H7 (cell line): ENCODE measurements at regions not wholly inside any gene's neighbourhood (a gene's known extent, or its start where the extent isn't known, plus 50 kb on each side); places are given as distances from the start of the nearest gene placed in this dataset.

Source experiments
- DNase-seq: peaks from one replicate; pipeline ENCODE4 v3.0.0; 2012
- H3K27me3 ChIP-seq: 2 replicates; pipeline ENCODE4 v1.6.0; 2011; ENCODE audit warnings: mild to moderate bottlenecking, low read length; ENCODE audit not compliant: control insufficient read depth, insufficient read depth
- H3K36me3 ChIP-seq: replicated peaks from 2 replicates; pipeline ENCODE4 v1.5.1; 2011; ENCODE audit warnings: low read length; ENCODE audit not compliant: control insufficient read depth, insufficient read depth
- H3K4me3 ChIP-seq: 2 replicates; pipeline ENCODE4 v1.5.1; 2011; ENCODE audit warnings: low read depth, mild to moderate bottlenecking, control low read depth, low read length, moderate library complexity; ENCODE audit not compliant: insufficient read depth

DNA sequence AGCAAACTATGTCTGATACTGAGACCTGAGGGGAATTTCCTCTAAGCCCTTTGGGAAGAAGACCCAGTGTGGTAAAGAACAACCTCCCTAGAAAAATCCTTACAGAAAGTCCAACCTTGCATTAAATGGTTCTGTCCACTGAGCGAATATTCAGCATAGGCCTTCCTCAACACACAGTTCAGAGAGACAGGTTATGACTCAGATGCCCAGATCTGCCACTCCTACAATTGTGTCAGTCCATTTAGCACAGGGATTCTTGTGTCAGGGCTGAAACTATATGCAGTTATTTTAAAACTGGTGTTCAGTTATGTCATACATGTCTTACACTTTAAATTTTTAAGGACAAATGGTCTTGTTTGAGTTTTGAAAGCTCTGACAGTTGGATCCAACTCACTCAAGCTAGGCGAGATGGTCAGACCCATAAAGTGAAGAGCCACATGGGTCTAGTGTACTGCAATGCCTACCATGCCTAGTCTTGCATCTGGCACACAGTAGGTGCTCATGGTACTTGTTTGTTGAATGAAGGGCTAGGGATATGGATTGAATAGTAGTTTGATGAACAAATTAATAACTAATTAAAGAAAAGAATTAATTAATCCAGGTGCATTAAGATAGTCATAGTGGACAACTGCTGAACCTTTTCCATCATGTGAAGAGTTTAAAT is 207.5 kb upstream of the PWP1 start:
- H3K4me3 ChIP-seq = no peak overlapping the region
- DNase-seq = no peak
- H3K27me3 ChIP-seq = no peaks in the 10 kb centered on the region; the same call in 1 of the 2 replicates
- no peaks in the 10 kb centered on the region for H3K36me3 ChIP-seq

DNA sequence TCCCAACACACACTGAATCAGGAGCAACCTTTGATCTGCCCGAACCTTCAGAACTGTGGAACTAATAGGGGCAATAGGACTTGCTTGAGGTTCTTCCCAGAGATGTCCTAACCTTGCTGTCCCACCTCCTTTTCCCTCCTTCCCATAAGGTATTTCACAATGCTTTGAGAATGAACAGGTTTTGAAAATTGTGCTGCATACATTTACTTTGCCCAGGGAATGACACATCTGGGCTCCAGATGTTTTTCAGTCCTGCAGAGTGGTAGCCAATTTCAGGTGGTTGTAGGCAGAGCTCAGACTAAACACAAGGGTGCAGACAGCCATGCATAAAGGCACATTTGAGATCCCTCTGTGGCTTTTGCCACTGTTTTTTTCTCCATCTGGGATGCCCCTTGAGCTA is 206.7 kb upstream of the PWP1 start:
- DNase-seq = no peak
- Histone ChIP-seq H3K27me3 (no peaks in the 10 kb centered on the region; the same call in 1 of the 2 replicates), H3K4me3 (no peak overlapping the region), H3K36me3 (no peaks in the 10 kb centered on the region)

- DNase-seq = no peak
- H3K4me3 ChIP-seq = no peak overlapping the region
- H3K36me3 ChIP-seq = no peaks in the 10 kb centered on the region
- no peaks in the 10 kb centered on the region; the same call in 1 of the 2 replicates for H3K27me3 ChIP-seq
These were observed 204.6 kb upstream of the PWP1 start for GRCh38 chr12:107480836-107481608.

GRCh38 chr12:107484230-107484629 is 201.4 kb upstream of the PWP1 start:
- Histone ChIP-seq H3K27me3 (no peaks in the 10 kb centered on the region; the same call in 1 of the 2 replicates), H3K4me3 (no peak overlapping the region), H3K36me3 (no peaks in the 10 kb centered on the region)
- DNase-seq = no peak

DNA sequence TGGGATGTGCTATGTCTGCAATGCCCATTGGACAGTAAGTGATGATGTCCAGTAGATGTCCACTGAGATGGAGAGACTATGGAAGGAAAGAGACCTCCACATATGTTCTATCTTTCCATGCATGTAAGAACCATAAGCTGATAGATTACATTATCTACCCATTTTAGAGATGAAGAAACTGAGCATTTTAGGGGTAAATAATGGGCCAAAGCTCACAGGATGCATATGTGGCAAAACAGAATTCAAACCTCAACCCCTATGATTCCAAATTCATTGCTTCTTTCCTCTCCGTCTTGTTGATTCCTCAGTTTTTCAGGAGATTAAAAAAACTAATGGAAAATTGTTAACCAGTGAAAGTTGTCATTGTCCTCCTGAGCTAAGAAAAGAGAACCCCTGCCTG is 200.7 kb upstream of the PWP1 start:
- H3K36me3 ChIP-seq = no peaks in the 10 kb centered on the region
- no peaks in the 10 kb centered on the region; the same call in 1 of the 2 replicates for H3K27me3 ChIP-seq
- H3K4me3 ChIP-seq = no peak overlapping the region
- no peak for DNase-seq

GRCh38 chr12:107485731-107486130 is 199.9 kb upstream of the PWP1 start:
- H3K4me3 ChIP-seq = no peak overlapping the region
- H3K27me3 ChIP-seq = no peaks in the 10 kb centered on the region; the same call in 1 of the 2 replicates
- H3K36me3 ChIP-seq = no peaks in the 10 kb centered on the region
- no peak for DNase-seq

DNA sequence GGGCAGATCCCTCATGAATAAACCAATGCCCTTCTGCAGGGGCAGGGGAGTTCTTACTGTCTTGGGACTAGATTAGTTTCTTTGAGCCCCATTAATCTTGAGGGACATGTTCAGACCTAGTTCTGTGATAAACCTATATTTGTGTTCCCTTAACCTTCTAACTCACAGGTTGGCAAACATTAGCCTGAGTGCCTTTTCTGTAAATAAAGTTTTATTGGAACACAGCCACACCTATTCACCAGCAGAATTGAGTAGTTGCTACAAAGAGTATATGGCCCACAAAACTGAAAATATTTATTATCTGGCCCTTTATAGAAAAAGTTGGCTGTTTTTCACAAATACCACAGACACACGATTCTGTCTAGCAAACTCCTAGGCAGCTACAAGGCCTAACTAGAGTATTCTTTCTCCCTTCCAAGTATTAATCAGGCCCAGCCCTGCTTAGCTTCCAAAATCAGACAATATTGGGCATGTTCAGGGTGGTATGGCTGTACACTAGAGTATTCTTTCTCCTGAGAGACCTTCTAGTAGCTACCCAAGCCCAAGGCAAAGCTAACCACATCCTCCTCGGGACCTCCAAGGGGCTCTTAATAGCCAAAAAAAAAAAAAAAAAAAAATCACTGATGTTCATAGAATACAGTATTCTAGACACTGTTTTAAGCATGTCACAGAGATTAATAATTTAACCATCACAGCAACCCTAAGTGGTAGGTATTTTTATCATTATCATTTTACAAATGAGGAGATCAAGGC is 199.3 kb upstream of the PWP1 start:
- H3K36me3 ChIP-seq = no peaks in the 10 kb centered on the region
- no peak for DNase-seq
- H3K4me3 ChIP-seq = no peak overlapping the region
- no peaks in the 10 kb centered on the region; the same call in 1 of the 2 replicates for H3K27me3 ChIP-seq

DNA sequence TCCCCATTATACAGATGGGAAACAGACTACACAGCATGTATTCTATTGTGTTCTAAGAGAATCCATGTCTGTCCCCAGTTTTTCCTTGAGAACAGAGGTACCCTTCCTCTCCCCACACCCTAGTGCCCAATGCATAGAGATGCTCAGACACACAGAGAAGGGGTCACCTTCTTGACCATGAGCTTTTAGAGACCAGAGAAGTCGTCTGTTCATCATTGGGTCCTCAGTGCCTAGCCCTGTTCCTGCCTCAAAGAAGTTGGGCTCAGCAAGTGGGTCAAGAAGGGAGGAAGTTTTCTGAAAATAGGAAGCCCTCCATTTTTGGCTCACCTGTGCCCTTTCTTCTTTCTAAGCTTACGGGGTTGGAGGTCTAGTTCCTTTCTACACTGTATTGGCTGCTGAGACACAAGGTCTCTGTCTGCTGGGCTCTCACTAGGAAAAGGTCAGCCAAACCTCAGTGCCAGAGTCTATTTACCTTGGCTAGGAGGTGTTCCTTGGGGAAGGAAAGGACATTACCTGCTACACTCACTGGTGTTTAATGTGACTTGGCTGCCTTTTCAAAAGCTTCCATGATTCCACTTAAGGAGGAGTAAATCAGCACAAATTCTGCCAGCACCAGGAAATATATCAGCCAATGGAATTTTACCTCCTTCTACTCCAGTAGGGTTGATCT is 198.5 kb upstream of the PWP1 start:
- H3K27me3 ChIP-seq = no peaks in the 10 kb centered on the region; the same call in 1 of the 2 replicates
- no peak for DNase-seq
- H3K36me3 ChIP-seq = no peaks in the 10 kb centered on the region
- H3K4me3 ChIP-seq = no peak overlapping the region

DNA sequence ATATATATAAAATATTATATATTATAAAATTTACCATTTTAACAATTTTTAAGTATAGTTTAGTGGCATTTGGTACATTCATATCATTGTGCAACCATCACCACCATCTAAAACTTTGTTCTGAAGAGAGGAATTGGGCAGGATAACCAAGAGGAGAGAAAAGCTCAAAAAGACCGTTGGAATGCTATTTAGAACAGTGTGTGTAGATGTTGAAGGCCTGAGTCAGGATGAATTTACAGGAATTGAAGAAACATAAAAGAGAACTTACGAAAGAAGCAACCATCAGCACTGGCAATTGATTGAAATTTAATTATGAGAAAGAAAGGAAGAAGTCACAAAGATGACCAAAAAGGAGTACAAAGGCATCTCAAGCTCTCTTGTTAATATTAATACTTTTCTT is 196.9 kb upstream of the PWP1 start:
- Histone ChIP-seq H3K27me3 (no peaks in the 10 kb centered on the region), H3K4me3 (no peak overlapping the region), H3K36me3 (no peaks in the 10 kb centered on the region)
- no peak for DNase-seq

GRCh38 chr12:107490010-107490409 is 195.6 kb upstream of the PWP1 start:
- Histone ChIP-seq H3K36me3 (no peaks in the 10 kb centered on the region), H3K4me3 (no peak overlapping the region), H3K27me3 (no peaks in the 10 kb centered on the region)
- DNase-seq = no peak

DNA sequence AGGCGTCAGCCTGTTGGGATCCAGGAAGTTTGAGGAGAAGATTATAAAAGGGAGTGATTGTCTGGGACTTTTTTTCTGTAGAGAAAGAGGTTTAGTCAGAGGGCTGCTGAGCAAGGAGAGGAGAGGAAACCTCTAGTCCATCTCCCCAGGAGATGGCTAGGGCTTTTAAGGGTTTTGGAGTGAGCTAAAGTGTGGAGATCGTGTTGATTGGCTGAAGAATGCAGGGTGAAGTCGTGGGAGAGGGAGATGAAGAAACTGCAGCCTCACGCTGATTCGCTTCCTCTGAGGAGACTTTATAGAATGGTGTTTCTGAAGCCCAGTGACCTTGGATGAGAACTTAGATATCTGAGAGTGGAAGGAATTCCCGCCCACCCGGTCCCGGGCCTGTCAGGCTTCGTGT is 193.7 kb upstream of the PWP1 start:
- Histone ChIP-seq H3K4me3 (no peak overlapping the region), H3K27me3 (no peaks in the 10 kb centered on the region), H3K36me3 (no peaks in the 10 kb centered on the region)
- DNase-seq = no peak

DNA sequence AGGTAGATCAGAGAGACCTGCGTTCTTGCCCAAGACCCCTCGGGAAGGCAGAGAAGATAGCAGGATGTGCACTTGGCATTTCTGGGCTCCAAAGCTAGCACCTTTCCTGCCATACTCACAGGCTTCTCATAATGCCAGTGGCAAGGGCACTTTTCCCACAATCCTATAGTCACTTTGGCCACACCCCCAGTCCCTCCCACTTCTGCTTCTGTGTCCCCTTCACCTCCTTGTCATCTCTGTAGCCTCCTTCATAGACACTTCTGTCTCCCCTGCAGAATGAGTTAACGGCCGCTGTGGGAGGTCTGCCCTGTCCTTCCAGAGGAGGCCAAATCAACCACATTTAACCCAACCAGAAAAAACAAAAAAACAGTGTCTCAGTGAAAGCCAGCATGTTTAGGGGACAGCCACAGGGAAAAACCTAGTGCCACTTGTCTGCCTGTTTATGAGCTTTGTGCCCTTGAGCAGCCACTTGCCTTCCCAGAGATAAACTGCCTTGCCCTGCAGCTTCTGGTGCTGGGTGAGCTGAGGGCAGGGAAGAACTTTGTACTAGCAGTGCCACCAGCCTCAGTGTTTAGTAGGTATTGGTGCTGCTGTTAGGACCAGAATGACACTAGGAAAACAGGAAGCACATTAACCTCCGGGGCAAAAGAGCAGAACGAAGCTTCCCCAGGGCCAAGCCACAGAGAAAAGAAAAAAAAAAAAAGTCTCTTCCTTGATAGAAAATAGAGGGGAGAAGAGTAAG is 193.0 kb upstream of the PWP1 start:
- Histone ChIP-seq H3K4me3 (no peak overlapping the region), H3K27me3 (no peaks in the 10 kb centered on the region), H3K36me3 (no peaks in the 10 kb centered on the region)
- DNase-seq = no peak

DNA sequence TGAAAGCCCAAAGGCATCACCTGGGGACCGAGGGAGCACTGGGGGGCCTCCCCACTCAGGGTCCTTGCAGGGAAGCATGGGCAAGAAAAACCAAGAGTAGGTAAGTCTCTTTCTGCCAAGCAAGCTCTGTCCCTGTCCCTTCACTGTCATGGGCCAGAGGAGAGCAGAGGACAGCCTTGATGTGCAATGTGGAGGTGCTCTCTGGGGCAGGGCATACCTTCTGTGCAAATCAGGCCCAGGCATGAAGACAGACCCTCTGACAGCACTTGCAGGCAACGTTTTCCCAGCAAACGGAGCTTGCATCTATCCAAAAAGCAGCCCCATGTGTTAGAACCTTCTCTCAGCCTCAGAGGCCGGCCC is 192.5 kb upstream of the PWP1 start:
- no peaks in the 10 kb centered on the region for H3K27me3 ChIP-seq
- H3K4me3 ChIP-seq = no peak overlapping the region
- no peaks in the 10 kb centered on the region for H3K36me3 ChIP-seq
- no peak for DNase-seq

DNA sequence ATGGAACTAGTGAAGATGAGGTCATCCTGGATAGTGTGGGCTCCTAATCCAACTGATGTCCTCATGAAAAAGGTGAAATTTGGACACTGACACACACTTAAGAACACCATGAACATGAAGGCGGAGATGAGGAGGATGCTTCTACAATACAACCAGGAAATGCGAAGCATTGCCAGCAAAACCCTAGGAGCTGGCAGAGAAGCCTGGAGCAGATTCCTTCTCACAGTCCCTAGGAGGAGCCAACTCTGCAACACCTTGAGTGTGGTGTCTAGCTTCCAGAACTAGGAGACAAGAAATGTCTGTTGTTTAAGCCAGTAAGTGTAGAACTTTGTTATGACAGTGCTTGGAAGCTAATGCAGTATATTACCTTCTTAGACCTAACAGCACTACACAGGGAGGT is 191.9 kb upstream of the PWP1 start:
- no peak for DNase-seq
- H3K27me3 ChIP-seq = no peaks in the 10 kb centered on the region

More for the DNA sequence above, 191.9 kb upstream of the PWP1 start:
- no peak overlapping the region for H3K4me3 ChIP-seq
- H3K36me3 ChIP-seq = no peaks in the 10 kb centered on the region
